Neural cell (in vitro differentiated cells): ENCODE measurements at regions not wholly inside any gene's neighbourhood (a gene's known extent, or its start where the extent isn't known, plus 50 kb on each side); places are given as distances from the start of the nearest gene placed in this dataset.

Experiments
- H2AFZ ChIP-seq: fragments of 200-600, 300-800 bp; sonication (generic), shearing (Covaris generic); 2 replicates; pipeline ENCODE4 v1.6.0; 2014; ENCODE audit warnings: low read depth, mild to moderate bottlenecking, antibody characterized with exemption, low read length, moderate library complexity
- H3F3A ChIP-seq: fragments of 200-600 bp; shearing (Covaris generic); 2 replicates; pipeline ENCODE4 v1.6.1; 2016; ENCODE audit warnings: mild to moderate bottlenecking, moderate library complexity, mixed read lengths, antibody characterized with exemption, low read length; ENCODE audit not compliant: insufficient read depth, poor library complexity, severe bottlenecking
- H3K27ac ChIP-seq: fragments of 200-600, 300-800 bp; sonication (generic), shearing (Covaris generic); 2 replicates; pipeline ENCODE4 v1.5.1; 2014; ENCODE audit warnings: mild to moderate bottlenecking, low read length, moderate library complexity
- H3K27me3 ChIP-seq: fragments of 300-800, 200-600 bp; sonication (generic), shearing (Covaris generic); 2 replicates; pipeline ENCODE4 v1.6.0; 2014; ENCODE audit warnings: mild to moderate bottlenecking, low read depth, low read length, moderate library complexity; ENCODE audit not compliant: insufficient read depth
- H3K36me3 ChIP-seq: fragments of 300-800, 200-600 bp; sonication (generic), shearing (Covaris generic); 2 replicates; pipeline ENCODE4 v1.5.1; 2014; ENCODE audit warnings: mild to moderate bottlenecking, antibody characterized with exemption, low read length, moderate library complexity; ENCODE audit not compliant: insufficient read depth
- H3K4me2 ChIP-seq: fragments of 300-800, 200-600 bp; sonication (generic), shearing (Covaris generic); 2 replicates; pipeline ENCODE4 v1.6.0; 2014; ENCODE audit warnings: mild to moderate bottlenecking, low read length
- H3K4me3 ChIP-seq: fragments of 300-800, 200-600 bp; sonication (generic), shearing (Covaris generic); 2 replicates; pipeline ENCODE4 v1.5.1; 2014; ENCODE audit warnings: mild to moderate bottlenecking, low read length, moderate library complexity
- H3K79me2 ChIP-seq: fragments of 200-600 bp; shearing (Covaris generic); replicated peaks from 2 replicates; pipeline ENCODE4 v1.6.0; 2014; ENCODE audit warnings: mild to moderate bottlenecking, low read length, moderate library complexity; ENCODE audit not compliant: insufficient read depth
- H3K9ac ChIP-seq: fragments of 300-800, 200-600 bp; sonication (generic), shearing (Covaris generic); 2 replicates; pipeline ENCODE4 v1.6.1; 2016; ENCODE audit warnings: mild to moderate bottlenecking, low read length, mixed read lengths
- H3K9me2 ChIP-seq: fragments of 200-600 bp; shearing (Covaris generic); 2 replicates; pipeline ENCODE4 v1.6.1; 2016; ENCODE audit warnings: mild to moderate bottlenecking, low read length, mixed read lengths; ENCODE audit not compliant: insufficient read depth
- H3K9me3 ChIP-seq: fragments of 200-600, 300-800 bp; sonication (generic), shearing (Covaris generic); 2 replicates; pipeline ENCODE4 v1.6.1; 2016; ENCODE audit warnings: mild to moderate bottlenecking, mixed run types, low read length, moderate library complexity, mixed read lengths
- H4K20me1 ChIP-seq: fragments of 200-600 bp; shearing (Covaris generic); 2 replicates; pipeline ENCODE4 v1.6.1; 2016; ENCODE audit warnings: mild to moderate bottlenecking, mixed run types; ENCODE audit not compliant: insufficient read depth
- EP300 ChIP-seq: fragments of 450-650 bp; conservative IDR thresholded peaks from 2 replicates; pipeline ENCODE4 v1.6.1; 2014; ENCODE audit warnings: antibody characterized with exemption, mild to moderate bottlenecking, moderate library complexity; ENCODE audit not compliant: poor library complexity, severe bottlenecking
- EZH2 ChIP-seq: fragments of 200-600, 300-800 bp; shearing (Covaris generic), sonication (generic); IDR thresholded peaks from 2 replicates; pipeline ENCODE4 v1.6.1; 2014; ENCODE audit warnings: antibody characterized with exemption, low read length, borderline replicate concordance, mild to moderate bottlenecking; ENCODE audit not compliant: insufficient read depth, poor library complexity, severe bottlenecking
- MXI1 ChIP-seq: fragments of 450-650 bp; conservative IDR thresholded peaks from 2 replicates; pipeline ENCODE4 v1.6.1; 2014; ENCODE audit warnings: antibody characterized with exemption, mild to moderate bottlenecking; ENCODE audit not compliant: poor library complexity, severe bottlenecking
- POLR2AphosphoS5 ChIP-seq: IDR thresholded peaks from 2 replicates; pipeline ENCODE4 v1.6.1; 2012
- RAD21 ChIP-seq: fragments of 450-650 bp; conservative IDR thresholded peaks from 2 replicates; pipeline ENCODE4 v1.6.1; 2014; ENCODE audit warnings: antibody characterized with exemption, mild to moderate bottlenecking, moderate library complexity
- SMC3 ChIP-seq: fragments of 450-650 bp; conservative IDR thresholded peaks from 2 replicates; pipeline ENCODE4 v1.6.1; 2014; ENCODE audit warnings: antibody characterized with exemption, mild to moderate bottlenecking, moderate library complexity; ENCODE audit not compliant: poor library complexity
- TAF1 ChIP-seq: IDR thresholded peaks from 2 replicates; pipeline ENCODE4 v1.6.1; 2012; ENCODE audit warnings: low read depth
- TF ChIP-seq, protein P1 (sequence below): IDR thresholded peaks from 2 replicates; pipeline ENCODE4 v1.6.1; 2012; ENCODE audit warnings: borderline replicate concordance
- TF ChIP-seq, protein P2 (sequence below): fragments of 450-650 bp; IDR thresholded peaks from 2 replicates; pipeline ENCODE4 v1.5.1; 2014; ENCODE audit warnings: antibody characterized with exemption, mild to moderate bottlenecking, moderate library complexity; ENCODE audit not compliant: poor library complexity, severe bottlenecking

DNA sequence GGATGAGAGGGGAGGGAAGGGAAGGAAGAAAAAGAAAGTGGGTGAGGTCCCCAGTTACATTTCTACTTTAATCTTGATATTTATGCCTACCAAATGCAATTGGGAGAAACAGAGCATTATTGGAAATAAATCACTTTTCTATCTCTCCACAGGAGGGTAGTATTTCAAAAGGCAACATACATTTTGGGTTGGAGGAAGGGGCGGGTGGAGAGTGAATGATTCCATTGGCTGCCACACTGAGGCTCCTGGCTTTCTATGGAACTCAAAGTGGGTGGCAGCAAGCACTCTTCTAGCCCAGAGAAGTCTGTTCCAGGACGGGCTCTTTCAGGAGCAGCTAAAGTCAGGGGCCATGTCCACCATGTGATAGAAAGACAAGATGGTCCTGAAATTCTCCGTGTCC, 441.3 kb downstream of the DAD1 start:
- Histone ChIP-seq H2AFZ (no peak overlapping the region), H3K4me2 (no peak overlapping the region), H3K36me3 (no peaks in the 10 kb centered on the region), H3K27me3 (no peaks in the 10 kb centered on the region), H3K9ac (no peak overlapping the region), H3K79me2 (no peaks in the 10 kb centered on the region), H3K27ac (no peak overlapping the region), H3K9me3 (no peaks in the 10 kb centered on the region), H4K20me1 (no peaks in the 10 kb centered on the region), H3F3A (no peaks in the 10 kb centered on the region), H3K9me2 (no peaks in the 10 kb centered on the region), H3K4me3 (no peak overlapping the region)
- TF ChIP-seq POLR2AphosphoS5 (no peak), MXI1 (no peak), TAF1 (no peak), SMC3 (no peak), EZH2 (no peak), EP300 (no peak), RAD21 (no peak)
- TF ChIP-seq, protein P1, sequence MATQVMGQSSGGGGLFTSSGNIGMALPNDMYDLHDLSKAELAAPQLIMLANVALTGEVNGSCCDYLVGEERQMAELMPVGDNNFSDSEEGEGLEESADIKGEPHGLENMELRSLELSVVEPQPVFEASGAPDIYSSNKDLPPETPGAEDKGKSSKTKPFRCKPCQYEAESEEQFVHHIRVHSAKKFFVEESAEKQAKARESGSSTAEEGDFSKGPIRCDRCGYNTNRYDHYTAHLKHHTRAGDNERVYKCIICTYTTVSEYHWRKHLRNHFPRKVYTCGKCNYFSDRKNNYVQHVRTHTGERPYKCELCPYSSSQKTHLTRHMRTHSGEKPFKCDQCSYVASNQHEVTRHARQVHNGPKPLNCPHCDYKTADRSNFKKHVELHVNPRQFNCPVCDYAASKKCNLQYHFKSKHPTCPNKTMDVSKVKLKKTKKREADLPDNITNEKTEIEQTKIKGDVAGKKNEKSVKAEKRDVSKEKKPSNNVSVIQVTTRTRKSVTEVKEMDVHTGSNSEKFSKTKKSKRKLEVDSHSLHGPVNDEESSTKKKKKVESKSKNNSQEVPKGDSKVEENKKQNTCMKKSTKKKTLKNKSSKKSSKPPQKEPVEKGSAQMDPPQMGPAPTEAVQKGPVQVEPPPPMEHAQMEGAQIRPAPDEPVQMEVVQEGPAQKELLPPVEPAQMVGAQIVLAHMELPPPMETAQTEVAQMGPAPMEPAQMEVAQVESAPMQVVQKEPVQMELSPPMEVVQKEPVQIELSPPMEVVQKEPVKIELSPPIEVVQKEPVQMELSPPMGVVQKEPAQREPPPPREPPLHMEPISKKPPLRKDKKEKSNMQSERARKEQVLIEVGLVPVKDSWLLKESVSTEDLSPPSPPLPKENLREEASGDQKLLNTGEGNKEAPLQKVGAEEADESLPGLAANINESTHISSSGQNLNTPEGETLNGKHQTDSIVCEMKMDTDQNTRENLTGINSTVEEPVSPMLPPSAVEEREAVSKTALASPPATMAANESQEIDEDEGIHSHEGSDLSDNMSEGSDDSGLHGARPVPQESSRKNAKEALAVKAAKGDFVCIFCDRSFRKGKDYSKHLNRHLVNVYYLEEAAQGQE: no peak
- TF ChIP-seq, protein P2, sequence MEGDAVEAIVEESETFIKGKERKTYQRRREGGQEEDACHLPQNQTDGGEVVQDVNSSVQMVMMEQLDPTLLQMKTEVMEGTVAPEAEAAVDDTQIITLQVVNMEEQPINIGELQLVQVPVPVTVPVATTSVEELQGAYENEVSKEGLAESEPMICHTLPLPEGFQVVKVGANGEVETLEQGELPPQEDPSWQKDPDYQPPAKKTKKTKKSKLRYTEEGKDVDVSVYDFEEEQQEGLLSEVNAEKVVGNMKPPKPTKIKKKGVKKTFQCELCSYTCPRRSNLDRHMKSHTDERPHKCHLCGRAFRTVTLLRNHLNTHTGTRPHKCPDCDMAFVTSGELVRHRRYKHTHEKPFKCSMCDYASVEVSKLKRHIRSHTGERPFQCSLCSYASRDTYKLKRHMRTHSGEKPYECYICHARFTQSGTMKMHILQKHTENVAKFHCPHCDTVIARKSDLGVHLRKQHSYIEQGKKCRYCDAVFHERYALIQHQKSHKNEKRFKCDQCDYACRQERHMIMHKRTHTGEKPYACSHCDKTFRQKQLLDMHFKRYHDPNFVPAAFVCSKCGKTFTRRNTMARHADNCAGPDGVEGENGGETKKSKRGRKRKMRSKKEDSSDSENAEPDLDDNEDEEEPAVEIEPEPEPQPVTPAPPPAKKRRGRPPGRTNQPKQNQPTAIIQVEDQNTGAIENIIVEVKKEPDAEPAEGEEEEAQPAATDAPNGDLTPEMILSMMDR: no peak

DNA sequence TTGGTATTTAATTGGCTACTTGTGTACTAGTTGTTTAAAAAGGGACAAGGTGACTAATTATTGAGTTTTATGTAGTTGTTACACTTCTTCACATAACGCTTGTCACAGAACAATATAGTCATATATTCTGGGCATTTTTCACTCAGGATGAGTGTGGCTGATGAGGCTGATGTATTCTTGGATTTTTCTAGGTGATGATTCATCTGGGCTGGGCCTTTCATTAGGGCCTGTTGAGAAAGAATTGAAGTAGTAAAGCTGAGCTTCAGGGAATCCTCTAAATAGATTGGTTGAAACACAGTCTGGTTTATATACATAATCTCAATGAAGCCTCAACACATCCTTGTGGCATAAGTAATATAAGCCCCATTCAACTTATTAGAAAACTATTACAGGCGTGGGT, 445.7 kb downstream of the DAD1 start:
- Histone ChIP-seq H3K4me2 (no peak overlapping the region), H3K9me2 (no peaks in the 10 kb centered on the region), H2AFZ (no peak overlapping the region), H3K27ac (no peak overlapping the region), H3K79me2 (no peaks in the 10 kb centered on the region), H3K9ac (no peak overlapping the region), H3K4me3 (no peak overlapping the region), H3F3A (no peaks in the 10 kb centered on the region), H4K20me1 (no peaks in the 10 kb centered on the region), H3K36me3 (no peaks in the 10 kb centered on the region), H3K27me3 (no peaks in the 10 kb centered on the region), H3K9me3 (no peaks in the 10 kb centered on the region)
- TF ChIP-seq, protein P2: no peak
- TF ChIP-seq EZH2 (no peak), TAF1 (no peak), EP300 (no peak), RAD21 (no peak), SMC3 (no peak), POLR2AphosphoS5 (no peak), MXI1 (no peak)
- TF ChIP-seq, protein P1: no peak
